NCI-H2227 (cell line): ENCODE measurements at regions not wholly inside any gene's neighbourhood (a gene's known extent, or its start where the extent isn't known, plus 50 kb on each side); places are given as distances from the start of the nearest gene placed in this dataset.

ENCODE experiments used
- DNase-seq: peaks from one replicate; lab custom pipeline; 2025; ENCODE audit not compliant: unreplicated experiment; lab: John Stamatoyannopoulos, UW

DNA sequence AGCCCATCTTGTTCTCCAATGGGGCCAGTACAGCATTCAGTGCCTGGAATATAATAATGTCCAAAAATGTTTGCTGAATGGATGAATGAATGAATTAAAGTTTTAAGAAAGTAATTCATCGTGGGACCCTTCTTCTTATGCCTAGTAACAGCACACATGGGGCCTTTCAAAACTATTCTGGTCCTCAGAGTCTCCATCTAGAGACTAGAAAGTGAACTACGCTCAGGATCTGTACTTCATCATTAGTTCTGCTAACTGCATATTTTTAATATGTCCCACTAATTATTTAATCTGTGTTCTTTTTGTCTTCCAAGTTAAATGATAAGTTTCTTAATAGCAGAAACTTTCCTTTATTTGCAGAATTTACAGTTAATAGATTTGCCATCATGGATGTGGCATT lies 172.5 kb downstream of the SMAD2 start:
- DNase-seq: peak; percentile 6

GRCh38 chr18:47756364-47757016 lies 174.0 kb downstream of the SMAD2 start:
- DNase-seq: peak; percentile 85

DNA sequence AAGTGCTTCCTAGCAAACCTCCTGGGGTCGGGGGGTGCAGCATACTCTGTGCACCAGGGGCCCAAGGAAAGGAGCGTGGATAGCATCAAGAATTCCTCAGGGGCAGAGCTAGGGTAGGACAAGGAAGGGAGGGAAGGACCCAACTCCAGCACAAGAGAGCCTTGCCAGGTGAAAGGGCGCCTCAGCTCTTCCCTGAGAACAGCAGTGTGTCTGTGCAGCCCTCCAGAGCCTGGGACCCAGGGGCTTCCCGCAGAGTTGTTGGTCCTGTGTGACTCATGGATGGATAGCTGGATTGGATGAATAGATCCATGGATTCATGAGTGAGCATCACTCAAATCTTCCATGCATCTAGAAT lies 175.4 kb downstream of the SMAD2 start:
- DNase-seq: no peak

GRCh38 chr18:47754311-47755101 lies 176.0 kb downstream of the SMAD2 start:
- DNase-seq: peak; percentile 91

- DNase-seq: no peak
Measured at GRCh38 chr18:47752796-47753645, 177.4 kb downstream of the SMAD2 start.

DNA sequence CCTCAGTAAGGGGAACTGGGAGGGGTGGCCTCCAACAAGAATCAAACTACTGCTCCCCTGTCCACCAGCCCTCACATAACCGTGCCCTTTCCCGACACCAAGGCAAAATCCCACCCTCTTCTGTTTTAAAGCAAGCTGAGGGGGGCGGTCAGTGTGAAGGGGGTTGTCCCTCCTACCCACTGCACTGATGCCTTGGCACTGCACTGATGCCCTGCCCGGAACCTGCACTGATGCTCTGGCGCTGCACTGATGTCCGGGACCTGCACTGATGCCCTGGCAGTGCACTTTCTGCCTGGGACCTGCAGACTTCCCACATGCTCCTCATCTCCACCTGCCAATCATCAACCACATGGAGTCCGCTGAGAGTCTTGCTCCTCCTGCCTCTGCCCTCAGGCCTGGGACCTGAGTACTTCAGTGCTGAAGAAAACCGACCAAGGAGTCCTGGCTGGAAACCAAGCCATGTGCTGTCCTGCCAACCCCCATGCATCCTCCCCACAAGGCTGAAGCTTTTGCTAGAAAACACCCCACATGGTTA lies 179.5 kb downstream of the SMAD2 start:
- DNase-seq: no peak

DNA sequence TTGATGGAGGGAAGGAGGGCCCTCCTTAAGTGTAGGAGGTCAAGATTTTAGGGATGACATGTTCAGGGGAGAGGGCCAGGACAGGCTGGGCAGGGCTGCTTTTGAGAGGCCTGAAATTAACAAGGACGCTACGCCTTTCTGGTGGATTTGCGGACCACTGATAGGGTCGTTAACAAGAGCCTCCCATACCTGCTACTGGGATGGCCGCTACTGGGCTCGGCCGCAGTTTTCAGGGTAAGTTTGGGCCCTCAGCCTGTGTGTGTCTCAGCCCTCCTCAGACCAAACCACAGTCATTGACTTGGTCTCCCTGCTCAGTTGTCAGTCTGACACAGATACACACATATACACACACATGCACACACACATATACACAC lies 180.9 kb downstream of the SMAD2 start:
- DNase-seq: no peak

GRCh38 chr18:47748847-47749599 lies 181.4 kb downstream of the SMAD2 start:
- DNase-seq: peak; percentile 92

DNA sequence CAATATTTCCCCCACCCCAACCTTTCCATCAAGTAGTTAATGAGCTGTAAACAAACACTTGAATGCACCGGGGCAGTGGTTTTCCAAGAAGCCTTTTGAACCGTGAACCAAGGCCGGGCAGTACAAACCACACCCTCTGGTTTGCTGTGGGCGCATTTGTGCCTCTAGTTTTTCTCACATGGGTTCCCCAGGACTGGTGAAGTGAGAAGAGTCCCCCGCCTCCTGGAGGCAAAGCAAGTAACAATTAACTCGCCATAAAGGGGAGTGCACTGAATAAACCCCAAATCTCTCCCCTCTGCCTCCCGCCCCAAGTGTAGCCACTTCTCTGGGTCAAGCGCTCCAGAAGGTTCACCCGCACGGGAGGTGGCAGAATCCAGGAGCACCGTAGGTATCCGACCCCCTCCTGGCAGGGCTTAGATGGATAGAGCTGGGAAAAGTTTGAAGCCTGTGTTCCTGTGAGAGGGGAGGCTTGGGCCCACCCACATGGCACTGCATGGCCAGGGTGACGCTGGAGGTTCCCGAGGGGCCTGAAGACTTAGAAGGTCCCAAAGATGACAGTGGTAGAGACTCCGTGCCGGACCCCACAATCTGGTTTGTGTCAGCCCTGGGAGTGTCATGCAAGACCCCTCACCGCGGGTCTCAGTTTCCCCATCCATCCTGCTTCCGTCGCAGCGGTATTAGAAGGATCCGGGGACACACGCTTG lies 182.2 kb downstream of the SMAD2 start:
- DNase-seq: no peak

DNA sequence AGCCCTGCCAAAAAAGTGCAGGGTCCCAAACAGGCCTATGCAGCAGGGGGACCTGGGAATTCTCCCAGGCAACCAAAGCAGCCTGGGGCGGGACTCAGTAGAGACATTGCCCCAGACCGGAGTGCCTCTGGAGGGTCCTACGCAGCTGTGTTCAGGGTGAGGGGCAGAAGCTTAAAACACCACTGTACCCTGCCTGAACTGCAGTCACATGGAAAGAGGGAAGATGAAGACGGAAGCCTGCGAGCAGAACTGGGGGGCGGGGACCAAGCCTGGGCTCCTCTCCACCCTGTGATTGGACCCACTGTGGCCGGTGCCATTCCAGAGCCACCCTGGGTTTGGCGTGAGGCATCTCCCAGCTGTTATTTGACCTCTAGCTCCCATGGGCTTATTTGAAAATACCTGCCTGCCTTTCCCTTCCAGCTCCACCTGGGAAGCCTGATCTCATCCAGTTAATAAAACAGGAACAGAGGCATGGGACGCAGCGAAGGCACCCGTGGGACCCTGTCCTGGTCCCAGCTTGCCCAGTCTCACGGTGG lies 183.1 kb downstream of the SMAD2 start:
- DNase-seq: no peak

DNA sequence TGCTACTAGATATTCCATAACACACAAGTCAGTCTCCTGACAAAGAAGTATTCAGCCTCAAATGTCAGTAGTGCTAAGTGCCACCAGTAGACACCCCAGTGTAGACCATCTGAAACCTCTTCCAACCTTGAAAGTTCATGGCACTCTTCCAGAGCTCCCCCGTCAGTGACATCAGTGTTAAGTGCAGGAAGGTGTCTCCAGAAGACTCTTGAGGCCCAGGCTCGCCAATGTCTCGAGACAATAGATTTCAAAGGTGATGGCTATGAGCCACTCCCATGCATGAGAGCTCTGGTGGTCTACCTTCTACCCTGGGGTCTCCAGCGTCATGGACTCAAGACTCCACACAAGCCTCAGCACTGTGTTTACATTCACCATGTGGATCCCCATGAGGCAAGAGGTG lies 183.8 kb downstream of the SMAD2 start:
- no peak for DNase-seq

DNA sequence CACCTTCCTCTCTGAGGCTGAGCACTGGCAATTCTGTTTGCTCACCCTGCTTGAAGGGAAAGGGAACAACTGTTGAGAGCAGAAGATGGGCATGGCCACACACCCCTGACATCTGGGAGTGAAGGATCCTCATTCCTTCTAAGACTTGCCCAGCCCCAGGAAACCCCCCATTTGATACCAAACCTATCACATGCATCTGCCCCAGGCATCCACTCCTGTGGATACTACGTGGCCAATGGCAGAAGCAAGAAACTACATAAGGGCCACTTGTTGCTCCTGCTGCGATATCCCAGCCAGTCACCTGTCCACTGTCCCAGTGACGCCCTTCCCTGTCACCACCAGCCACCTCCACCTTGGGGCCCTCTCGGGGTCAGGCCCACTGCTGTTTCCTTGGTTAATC lies 185.2 kb downstream of the SMAD2 start:
- DNase-seq: no peak

- DNase-seq: no peak
Measured at GRCh38 chr18:47737956-47738355, 192.5 kb downstream of the SMAD2 start.

DNA sequence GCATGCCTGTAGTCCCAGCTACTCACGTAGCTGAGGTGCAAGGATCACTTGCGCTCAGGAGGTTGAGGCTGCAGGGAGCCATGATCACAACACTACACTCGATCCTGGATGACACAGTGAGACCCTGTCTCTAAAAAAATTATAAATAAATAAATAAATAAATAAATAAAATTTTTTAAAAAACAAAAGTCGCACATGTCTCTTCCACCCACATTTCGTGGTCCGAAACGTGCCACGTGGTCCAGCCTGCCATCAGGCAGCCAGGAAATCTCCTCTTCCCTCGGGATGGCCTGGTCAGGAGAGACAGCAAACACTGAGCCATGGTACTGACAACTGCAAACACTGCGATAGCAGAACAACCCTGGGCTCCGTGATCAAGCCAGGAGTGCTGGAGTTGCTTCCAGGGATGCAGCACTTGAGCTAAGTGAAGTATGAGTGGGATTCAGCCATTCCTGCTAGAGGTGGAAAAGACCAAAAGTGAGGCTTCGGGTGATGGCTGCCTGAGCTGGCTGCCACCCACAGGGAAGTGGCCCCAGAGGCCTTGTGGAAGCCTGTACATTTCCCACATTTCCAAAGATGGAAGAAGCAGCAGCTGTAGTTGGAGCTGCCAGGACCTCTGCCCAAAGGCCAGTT lies 193.1 kb downstream of the SMAD2 start:
- no peak for DNase-seq

DNA sequence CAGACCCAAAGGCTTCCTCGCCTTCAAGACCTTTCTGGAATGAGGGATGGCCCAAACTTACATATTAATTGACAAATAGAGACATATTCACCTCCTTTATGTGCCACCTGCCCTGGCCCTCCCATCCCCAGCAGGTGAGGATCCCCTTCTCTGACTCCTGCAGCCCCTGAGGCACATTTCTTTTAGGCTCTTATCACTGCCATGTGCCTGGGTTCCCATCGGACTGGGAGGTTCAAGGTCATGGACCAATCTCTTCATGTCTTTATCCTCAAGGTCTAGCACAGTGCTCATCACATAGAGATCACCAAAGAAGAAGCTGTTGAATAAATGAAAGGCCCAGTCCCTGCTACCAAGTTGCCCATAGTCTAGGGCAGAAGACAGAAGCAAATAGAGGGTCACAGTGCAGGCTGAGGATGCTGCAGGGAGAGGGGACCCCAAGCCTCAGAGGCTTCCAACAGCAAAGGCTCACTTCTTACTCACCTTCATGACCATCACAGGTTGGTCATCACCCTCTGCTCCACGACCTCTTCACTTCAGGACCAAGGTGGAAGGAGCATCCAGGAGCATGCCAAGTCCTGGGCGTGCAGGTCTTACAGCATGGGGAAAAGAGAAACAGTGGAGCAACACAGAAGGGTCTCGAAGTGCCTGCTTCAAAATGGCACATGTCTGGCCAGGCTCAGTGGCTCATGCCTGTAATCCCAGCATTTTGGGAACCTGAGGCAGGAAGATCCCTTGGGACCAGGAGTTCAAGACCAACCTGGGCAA lies 193.9 kb downstream of the SMAD2 start:
- DNase-seq: no peak

GRCh38 chr18:47735041-47735702 lies 195.3 kb downstream of the SMAD2 start:
- DNase-seq: no peak

- no peak for DNase-seq
Measured at GRCh38 chr18:47731276-47731675, 199.2 kb downstream of the SMAD2 start.

- no peak for DNase-seq
Measured at GRCh38 chr18:47730795-47731194, 199.7 kb downstream of the SMAD2 start.
